ENCODE measurements at regions not wholly inside any gene's neighbourhood (a gene's known extent, or its start where the extent isn't known, plus 50 kb on each side); places are given as distances from the start of the nearest gene placed in this dataset.

DNA sequence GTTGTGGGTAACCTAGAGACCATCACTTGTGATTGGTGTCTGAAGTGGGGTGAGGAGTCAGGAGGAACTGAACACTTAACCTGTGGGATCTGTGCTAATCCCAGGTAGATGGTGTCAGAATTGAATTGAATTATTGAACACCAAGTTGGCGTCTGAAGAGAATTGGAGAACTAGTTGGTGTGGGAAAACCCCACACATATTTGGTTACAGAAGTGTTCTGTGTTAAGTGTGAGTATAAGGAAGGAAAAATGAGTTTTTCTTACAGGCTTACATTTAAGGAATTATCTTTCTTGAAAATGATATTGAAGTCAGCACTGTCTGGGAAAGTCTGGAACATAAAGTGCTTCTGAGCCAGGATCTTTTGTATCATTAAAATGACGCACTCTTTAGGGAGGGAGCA, 182.9 kb upstream of the ECI2 start:
- Histone ChIP-seq H3K4me3 (ENCODE audit: low read depth in 2 of 2, low read length in 2 of 2) (no peak overlapping the region), H3K27me3 (ENCODE audit: control insufficient read depth, insufficient read depth, low read length) (no peaks in the 10 kb centered on the region), H3K27ac (ENCODE audit: low read length) (peak overlapping the region; percentile 69; the same call in 1 of the 2 replicates), H3K4me1 (ENCODE audit: control insufficient read depth, insufficient read depth, low read length) (peaks cover 26% of the 10 kb centered on the region), H3K9me3 (ENCODE audit: control insufficient read depth, insufficient read depth, low read depth, low read length) (peaks cover 8% of the 10 kb centered on the region; the same call in 1 of the 2 replicates), H3K36me3 (ENCODE audit: control insufficient read depth, insufficient read depth, low read length) (no peaks in the 10 kb centered on the region)
- TF ChIP-seq POLR2AphosphoS5 (IDR thresholded peaks at IDR 0.05; ENCODE audit: low read depth, low read length) (no peak), SIN3A (IDR thresholded peaks at IDR 0.05; ENCODE audit: borderline replicate concordance, insufficient read depth, low read depth, low read length) (no peak), TCF7L2 (IDR thresholded peaks at IDR 0.05; ENCODE audit: low read depth, low read length) (no peak)
- TF ChIP-seq, protein P1, sequence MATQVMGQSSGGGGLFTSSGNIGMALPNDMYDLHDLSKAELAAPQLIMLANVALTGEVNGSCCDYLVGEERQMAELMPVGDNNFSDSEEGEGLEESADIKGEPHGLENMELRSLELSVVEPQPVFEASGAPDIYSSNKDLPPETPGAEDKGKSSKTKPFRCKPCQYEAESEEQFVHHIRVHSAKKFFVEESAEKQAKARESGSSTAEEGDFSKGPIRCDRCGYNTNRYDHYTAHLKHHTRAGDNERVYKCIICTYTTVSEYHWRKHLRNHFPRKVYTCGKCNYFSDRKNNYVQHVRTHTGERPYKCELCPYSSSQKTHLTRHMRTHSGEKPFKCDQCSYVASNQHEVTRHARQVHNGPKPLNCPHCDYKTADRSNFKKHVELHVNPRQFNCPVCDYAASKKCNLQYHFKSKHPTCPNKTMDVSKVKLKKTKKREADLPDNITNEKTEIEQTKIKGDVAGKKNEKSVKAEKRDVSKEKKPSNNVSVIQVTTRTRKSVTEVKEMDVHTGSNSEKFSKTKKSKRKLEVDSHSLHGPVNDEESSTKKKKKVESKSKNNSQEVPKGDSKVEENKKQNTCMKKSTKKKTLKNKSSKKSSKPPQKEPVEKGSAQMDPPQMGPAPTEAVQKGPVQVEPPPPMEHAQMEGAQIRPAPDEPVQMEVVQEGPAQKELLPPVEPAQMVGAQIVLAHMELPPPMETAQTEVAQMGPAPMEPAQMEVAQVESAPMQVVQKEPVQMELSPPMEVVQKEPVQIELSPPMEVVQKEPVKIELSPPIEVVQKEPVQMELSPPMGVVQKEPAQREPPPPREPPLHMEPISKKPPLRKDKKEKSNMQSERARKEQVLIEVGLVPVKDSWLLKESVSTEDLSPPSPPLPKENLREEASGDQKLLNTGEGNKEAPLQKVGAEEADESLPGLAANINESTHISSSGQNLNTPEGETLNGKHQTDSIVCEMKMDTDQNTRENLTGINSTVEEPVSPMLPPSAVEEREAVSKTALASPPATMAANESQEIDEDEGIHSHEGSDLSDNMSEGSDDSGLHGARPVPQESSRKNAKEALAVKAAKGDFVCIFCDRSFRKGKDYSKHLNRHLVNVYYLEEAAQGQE (IDR thresholded peaks at IDR 0.05; ENCODE audit: insufficient read depth in 1 of 2, low read depth in 2 of 2, low read length in 1 of 2): no peak
- TF ChIP-seq, protein P2, sequence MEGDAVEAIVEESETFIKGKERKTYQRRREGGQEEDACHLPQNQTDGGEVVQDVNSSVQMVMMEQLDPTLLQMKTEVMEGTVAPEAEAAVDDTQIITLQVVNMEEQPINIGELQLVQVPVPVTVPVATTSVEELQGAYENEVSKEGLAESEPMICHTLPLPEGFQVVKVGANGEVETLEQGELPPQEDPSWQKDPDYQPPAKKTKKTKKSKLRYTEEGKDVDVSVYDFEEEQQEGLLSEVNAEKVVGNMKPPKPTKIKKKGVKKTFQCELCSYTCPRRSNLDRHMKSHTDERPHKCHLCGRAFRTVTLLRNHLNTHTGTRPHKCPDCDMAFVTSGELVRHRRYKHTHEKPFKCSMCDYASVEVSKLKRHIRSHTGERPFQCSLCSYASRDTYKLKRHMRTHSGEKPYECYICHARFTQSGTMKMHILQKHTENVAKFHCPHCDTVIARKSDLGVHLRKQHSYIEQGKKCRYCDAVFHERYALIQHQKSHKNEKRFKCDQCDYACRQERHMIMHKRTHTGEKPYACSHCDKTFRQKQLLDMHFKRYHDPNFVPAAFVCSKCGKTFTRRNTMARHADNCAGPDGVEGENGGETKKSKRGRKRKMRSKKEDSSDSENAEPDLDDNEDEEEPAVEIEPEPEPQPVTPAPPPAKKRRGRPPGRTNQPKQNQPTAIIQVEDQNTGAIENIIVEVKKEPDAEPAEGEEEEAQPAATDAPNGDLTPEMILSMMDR (IDR thresholded peaks at IDR 0.05): no peak
- ChIA-PET CTCF (no interaction called here), POLR2A (no interaction called here)
- DNase-seq (ENCODE audit: low read depth, low spot score): no peak
- intact Hi-C loops (cut with micrococcal nuclease; ENCODE audit: unreplicated experiment): no loop called here
- no peak for ATAC-seq
- BruUV-seq (replicated peaks): no TSS peak
- in situ Hi-C loops (cut with HindIII; ENCODE audit: low pct_unique_long_range_greater_than_20kb, low sequenced_read_pairs): no loop called here

DNA sequence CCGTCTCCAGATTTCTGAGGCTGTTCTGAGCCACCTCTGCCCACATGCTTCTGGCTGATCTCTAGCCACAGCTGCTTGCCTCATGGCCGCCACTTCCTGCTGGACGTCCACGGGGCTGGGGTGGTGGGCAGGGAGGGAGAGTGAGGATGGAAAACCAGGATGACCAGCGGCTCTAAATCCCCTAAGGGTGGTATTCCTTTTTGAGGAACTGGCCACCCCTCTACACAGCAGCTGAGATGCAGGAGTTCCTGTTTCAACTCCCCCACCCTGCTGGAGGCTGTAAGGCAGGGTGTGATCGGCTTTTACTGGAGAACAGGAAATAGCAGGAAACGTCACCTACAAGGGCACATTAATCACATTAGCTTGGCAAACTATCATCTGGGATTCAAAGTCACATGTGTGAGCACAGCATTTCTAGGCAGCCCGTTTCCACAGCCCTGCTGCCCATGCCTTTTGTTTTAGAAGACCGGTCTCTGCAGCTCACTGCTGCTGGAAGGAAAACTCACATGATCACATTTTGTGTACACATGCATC, 181.6 kb upstream of the ECI2 start:
- peak; percentile 27 for DNase-seq (ENCODE audit: low read depth, low spot score)
- Histone ChIP-seq H3K4me1 (ENCODE audit: control insufficient read depth, insufficient read depth, low read length) (peaks cover 21% of the 10 kb centered on the region), H3K27ac (ENCODE audit: low read length) (peak overlapping the region; percentile 42; the same call in 1 of the 2 replicates), H3K4me3 (ENCODE audit: low read depth in 2 of 2, low read length in 2 of 2) (no peak overlapping the region), H3K36me3 (ENCODE audit: control insufficient read depth, insufficient read depth, low read length) (no peaks in the 10 kb centered on the region), H3K27me3 (ENCODE audit: control insufficient read depth, insufficient read depth, low read length) (no peaks in the 10 kb centered on the region), H3K9me3 (ENCODE audit: control insufficient read depth, insufficient read depth, low read depth, low read length) (peaks cover 21% of the 10 kb centered on the region; the same call in 1 of the 2 replicates)
- in situ Hi-C loops (cut with HindIII; ENCODE audit: low pct_unique_long_range_greater_than_20kb, low sequenced_read_pairs) (no loop called here), intact Hi-C loops (cut with micrococcal nuclease; ENCODE audit: unreplicated experiment) (no loop called here)
- BruUV-seq (replicated peaks): no TSS peak
- POLR2A ChIA-PET: no interaction called here
- TF ChIP-seq POLR2AphosphoS5 (IDR thresholded peaks at IDR 0.05; ENCODE audit: low read depth, low read length) (no peak), TCF7L2 (IDR thresholded peaks at IDR 0.05; ENCODE audit: low read depth, low read length) (no peak), SIN3A (IDR thresholded peaks at IDR 0.05; ENCODE audit: borderline replicate concordance, insufficient read depth, low read depth, low read length) (no peak)
- TF ChIP-seq, protein P2 (IDR thresholded peaks at IDR 0.05): no peak
- TF ChIP-seq, protein P1 (IDR thresholded peaks at IDR 0.05; ENCODE audit: insufficient read depth in 1 of 2, low read depth in 2 of 2, low read length in 1 of 2): no peak
- ATAC-seq: no peak
- CTCF ChIA-PET: no interaction called here

Measured in Panc1 (cell line).